ENCODE measurements at regions not wholly inside any gene's neighbourhood (a gene's known extent, or its start where the extent isn't known, plus 50 kb on each side); places are given as distances from the start of the nearest gene placed in this dataset.

- H3K4me1 ChIP-seq, result no peaks in the 10 kb centered on the region
- no peaks in the 10 kb centered on the region for H3K27me3 ChIP-seq
- H3K9me3 ChIP-seq, result no peaks in the 10 kb centered on the region
- intact Hi-C loops (cut with DNase I), result no loop called here
- TF ChIP-seq POLR2A (IDR thresholded peaks at IDR 0.05) (no peak), CTCF (IDR thresholded peaks at IDR 0.05) (no peak)
- no peak overlapping the region for H3K27ac ChIP-seq
- WGBS, 2 donors, result 32 to 36% methylated on average over 1 of the region's 1 CpG
- no peak for DNase-seq
- H3K36me3 ChIP-seq (replicated peaks in 1 of 2; ENCODE audit: insufficient read depth in 1 of 2, low read depth in 2 of 2), result no peaks in the 10 kb centered on the region
- ATAC-seq, result no peak
- no peak overlapping the region for H3K4me3 ChIP-seq
Measured at GRCh38 chr3:103889675-103890074, 1454.9 kb downstream of the ZPLD1 start.

GRCh38 chr3:103894162-103894822, 1459.5 kb downstream of the ZPLD1 start:
- H3K4me3 ChIP-seq, result no peak overlapping the region
- ATAC-seq (no peak), DNase-seq (no peak)
- no peaks in the 10 kb centered on the region for H3K9me3 ChIP-seq
- no peak overlapping the region for H3K27ac ChIP-seq
- H3K4me1 ChIP-seq, result no peaks in the 10 kb centered on the region
- H3K36me3 ChIP-seq (replicated peaks in 1 of 2; ENCODE audit: insufficient read depth in 1 of 2, low read depth in 2 of 2), result no peaks in the 10 kb centered on the region
- no peaks in the 10 kb centered on the region for H3K27me3 ChIP-seq
- intact Hi-C loops (cut with DNase I), result no loop called here
- WGBS, 2 donors, result 68 to 79% methylated on average over 5 of the region's 5 CpGs
- TF ChIP-seq CTCF (IDR thresholded peaks at IDR 0.05) (no peak), POLR2A (IDR thresholded peaks at IDR 0.05) (no peak)

GRCh38 chr3:103899328-103899727, 1464.5 kb downstream of the ZPLD1 start:
- intact Hi-C loops (cut with DNase I), result no loop called here
- H3K27ac ChIP-seq, result no peak overlapping the region
- no peaks in the 10 kb centered on the region for H3K36me3 ChIP-seq (replicated peaks in 1 of 2; ENCODE audit: insufficient read depth in 1 of 2, low read depth in 2 of 2)
- DNase-seq, result no peak
- no peak for TF ChIP-seq POLR2A (IDR thresholded peaks at IDR 0.05)
- TF ChIP-seq CTCF (IDR thresholded peaks at IDR 0.05), result no peak
- no peak overlapping the region for H3K4me3 ChIP-seq
- 66 to 68% methylated on average over 11 of the region's 11 CpGs for WGBS, 2 donors
- no peaks in the 10 kb centered on the region for H3K27me3 ChIP-seq
- ATAC-seq, result no peak
- no peaks in the 10 kb centered on the region for H3K4me1 ChIP-seq
- H3K9me3 ChIP-seq, result no peaks in the 10 kb centered on the region

- Histone ChIP-seq H3K4me3 (no peak overlapping the region), H3K4me1 (no peaks in the 10 kb centered on the region), H3K9me3 (no peaks in the 10 kb centered on the region), H3K36me3 (replicated peaks in 1 of 2; ENCODE audit: insufficient read depth in 1 of 2, low read depth in 2 of 2) (no peaks in the 10 kb centered on the region), H3K27ac (no peak overlapping the region), H3K27me3 (no peaks in the 10 kb centered on the region)
- no peak for DNase-seq
- ATAC-seq, result no peak
- TF ChIP-seq POLR2A (IDR thresholded peaks at IDR 0.05) (no peak), CTCF (IDR thresholded peaks at IDR 0.05) (no peak)
- intact Hi-C loops (cut with DNase I), result no loop called here
- 73 to 80% methylated on average over 3 of the region's 3 CpGs for WGBS, 2 donors
Measured at GRCh38 chr3:103904991-103905390, 1461.7 kb upstream of the ALCAM start.

GRCh38 chr3:103906304-103906703, 1460.4 kb upstream of the ALCAM start:
- Histone ChIP-seq H3K27me3 (no peaks in the 10 kb centered on the region), H3K4me3 (no peak overlapping the region), H3K9me3 (no peaks in the 10 kb centered on the region), H3K27ac (no peak overlapping the region), H3K4me1 (no peaks in the 10 kb centered on the region), H3K36me3 (replicated peaks in 1 of 2; ENCODE audit: insufficient read depth in 1 of 2, low read depth in 2 of 2) (no peaks in the 10 kb centered on the region)
- 43 to 52% methylated on average over 2 of the region's 2 CpGs for WGBS, 2 donors
- TF ChIP-seq CTCF (IDR thresholded peaks at IDR 0.05) (no peak), POLR2A (IDR thresholded peaks at IDR 0.05) (no peak)
- DNase-seq, result no peak
- intact Hi-C loops (cut with DNase I), result no loop called here
- ATAC-seq, result no peak

All from body of pancreas (tissue), 4 donors.